ENCODE measurements at regions not wholly inside any gene's neighbourhood (a gene's known extent, or its start where the extent isn't known, plus 50 kb on each side); places are given as distances from the start of the nearest gene placed in this dataset.

- TF ChIP-seq CTCF (IDR thresholded peaks at IDR 0.05) = no peak
- TF ChIP-seq POLR2A (IDR thresholded peaks at IDR 0.05) = no peak
- TF ChIP-seq EP300 (IDR thresholded peaks at IDR 0.05) = no peak
These were observed 73.6 kb upstream of the SMIM36 start for GRCh38 chr17:55584861-55585260.
